ENCODE measurements at regions not wholly inside any gene's neighbourhood (a gene's known extent, or its start where the extent isn't known, plus 50 kb on each side); places are given as distances from the start of the nearest gene placed in this dataset.

- no peak for DNase-seq
These were observed 726.9 kb downstream of the TNS3 start for GRCh38 chr7:46854958-46855473.

DNA sequence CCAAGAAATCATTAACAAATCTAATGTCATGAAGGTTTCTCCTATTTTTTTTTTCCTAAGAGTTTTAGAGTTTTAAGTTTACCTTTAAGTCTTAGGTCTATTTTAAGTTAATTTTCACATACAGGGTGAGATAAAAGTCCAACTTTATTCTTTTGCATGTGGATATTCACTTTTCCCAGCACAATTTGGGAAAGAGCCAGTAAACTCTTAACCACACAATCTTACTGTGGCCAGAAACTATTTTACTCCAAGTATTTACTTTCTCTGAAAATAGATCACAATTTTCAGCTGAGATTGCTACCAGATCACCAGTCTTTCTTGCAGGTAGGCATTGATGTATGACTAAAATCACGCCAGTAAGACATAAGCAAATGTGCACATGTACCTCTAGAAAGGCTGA, 728.5 kb downstream of the TNS3 start:
- no peak for DNase-seq

DNA sequence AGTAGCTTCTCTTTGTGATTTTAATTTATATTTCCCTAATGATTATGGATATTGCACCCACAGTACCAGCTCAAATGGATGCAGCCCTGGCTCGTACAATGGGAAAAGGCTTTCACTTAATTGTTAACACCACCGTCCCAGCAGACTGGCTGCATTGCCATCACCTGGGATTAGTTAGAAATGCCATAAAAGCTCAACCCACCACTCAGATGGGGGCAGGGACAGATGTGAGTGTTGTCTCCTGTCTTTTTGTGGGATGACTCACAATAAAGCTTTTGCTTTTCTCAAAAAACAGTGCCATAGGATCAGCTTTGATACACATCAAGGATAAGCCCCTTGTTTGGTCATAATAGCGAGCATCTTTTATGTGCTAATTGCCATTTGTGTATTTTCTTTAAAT, 729.1 kb downstream of the TNS3 start:
- DNase-seq, result no peak

DNA sequence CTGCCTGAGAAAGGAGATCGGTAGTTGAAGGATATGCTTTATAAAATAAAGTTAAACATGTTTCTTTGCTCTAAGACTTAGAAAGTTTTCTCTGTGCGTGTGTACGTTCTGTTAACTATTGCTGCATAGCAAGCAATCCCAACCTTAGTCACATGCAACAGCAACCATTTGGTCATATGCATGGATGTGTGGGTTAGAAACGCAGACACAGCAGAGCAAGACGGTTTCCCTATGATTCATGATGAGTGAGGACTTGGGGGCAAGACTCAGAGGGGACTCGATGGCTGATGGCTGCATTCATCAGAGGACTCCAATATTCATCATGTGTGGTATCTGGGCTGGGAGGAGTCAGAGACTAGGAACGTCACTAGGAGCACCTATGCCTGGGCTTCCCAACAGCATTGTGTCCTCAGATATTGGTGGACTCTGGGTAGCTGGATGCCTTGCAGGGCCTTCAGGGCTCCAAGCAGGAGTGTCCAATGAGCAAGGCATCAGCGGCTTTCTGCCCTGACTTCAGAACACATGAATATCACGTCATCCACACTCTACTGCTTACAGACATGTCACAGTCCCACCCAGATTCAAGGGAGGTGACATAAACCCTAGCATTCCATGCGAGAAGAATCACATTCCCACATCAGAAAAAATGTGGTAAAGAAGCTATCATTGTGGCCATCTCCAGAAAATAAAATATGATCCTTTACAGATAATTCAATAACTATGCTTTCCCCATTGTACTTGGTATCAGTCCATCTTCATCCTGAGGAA, 731.2 kb downstream of the TNS3 start:
- no peak for DNase-seq

DNA sequence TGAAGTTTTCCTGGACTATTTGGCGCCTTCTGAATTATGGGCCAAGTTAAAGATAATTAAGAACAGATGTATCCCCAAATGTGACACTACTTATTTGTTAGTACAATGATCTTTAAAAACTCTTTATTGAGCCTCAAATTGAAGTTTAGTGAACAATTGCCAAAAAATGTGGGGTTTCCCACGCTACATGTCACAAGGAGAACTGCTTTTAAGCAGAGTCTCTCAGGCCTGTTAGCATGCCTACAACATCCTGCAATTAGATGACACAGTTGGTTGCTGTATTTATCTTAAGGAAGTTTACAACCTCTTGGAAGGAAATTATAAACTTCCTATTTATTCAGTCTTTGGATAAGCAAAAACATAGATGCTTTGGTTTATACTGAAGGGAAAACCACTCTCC, 733.0 kb downstream of the TNS3 start:
- no peak for DNase-seq

- no peak for DNase-seq
These were observed 733.6 kb downstream of the TNS3 start for GRCh38 chr7:46848311-46848710.

DNA sequence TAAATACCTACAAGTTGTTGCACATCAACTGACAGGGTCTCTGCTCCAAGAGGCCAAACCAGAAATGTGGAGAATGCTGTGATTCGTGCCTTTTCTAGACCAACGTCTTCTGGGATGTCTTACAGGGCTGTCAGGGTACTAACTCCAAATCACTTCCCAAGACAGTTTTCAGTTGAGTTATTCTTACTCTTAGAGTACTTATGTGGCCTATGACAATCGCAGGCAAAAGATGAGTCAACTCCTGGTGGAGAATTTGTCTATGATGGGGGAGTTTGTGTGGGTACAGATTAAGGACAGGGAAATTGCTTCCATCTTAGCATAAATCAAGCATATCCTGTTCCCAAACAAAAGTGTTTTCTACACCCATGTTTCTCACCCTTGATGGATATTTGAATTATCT, 734.8 kb downstream of the TNS3 start:
- no peak for DNase-seq

GRCh38 chr7:46844486-46844885, 737.4 kb downstream of the TNS3 start:
- DNase-seq, result no peak

DNA sequence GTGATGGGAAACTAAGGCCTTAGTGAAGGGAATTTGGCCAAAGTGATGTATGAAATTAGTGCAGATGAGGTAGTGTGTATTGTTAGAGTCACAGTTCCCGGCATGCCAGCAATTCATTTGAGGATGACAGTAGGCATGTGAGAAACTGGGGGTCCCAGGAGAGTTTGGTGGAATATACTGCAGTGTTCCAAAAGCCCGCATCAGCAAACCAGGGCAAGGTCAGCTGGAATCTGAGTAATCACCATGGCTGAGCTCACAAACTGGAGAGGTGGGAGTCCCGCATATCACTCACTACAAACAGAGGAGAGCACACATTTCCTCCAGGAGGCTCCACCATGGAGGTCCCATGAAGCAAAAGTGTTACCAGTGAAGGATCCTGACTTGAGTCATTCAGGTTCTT, 740.7 kb downstream of the TNS3 start:
- DNase-seq, result no peak

GRCh38 chr7:46839651-46840050, 742.3 kb downstream of the TNS3 start:
- no peak for DNase-seq

GRCh38 chr7:46838463-46838862, 743.4 kb downstream of the TNS3 start:
- no peak for DNase-seq

DNA sequence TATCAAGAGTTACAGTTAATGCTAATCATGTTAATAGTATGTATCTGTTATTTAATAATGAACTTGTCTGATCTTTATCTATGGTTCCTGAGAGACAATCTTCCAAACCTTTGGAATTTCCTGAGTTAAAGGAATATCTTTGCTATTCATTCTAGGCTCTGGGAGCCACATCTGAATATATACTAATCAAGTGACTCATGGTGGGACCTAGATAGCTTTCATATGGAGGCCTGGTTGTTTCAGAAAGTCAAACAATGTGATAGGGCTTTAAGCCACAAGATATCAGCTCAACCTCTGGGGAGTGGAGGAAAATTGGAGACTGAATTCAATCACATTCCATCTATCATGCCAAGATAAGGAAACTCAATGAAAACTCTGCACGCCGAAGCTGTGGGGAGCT, 746.4 kb downstream of the TNS3 start:
- DNase-seq, result no peak

DNA sequence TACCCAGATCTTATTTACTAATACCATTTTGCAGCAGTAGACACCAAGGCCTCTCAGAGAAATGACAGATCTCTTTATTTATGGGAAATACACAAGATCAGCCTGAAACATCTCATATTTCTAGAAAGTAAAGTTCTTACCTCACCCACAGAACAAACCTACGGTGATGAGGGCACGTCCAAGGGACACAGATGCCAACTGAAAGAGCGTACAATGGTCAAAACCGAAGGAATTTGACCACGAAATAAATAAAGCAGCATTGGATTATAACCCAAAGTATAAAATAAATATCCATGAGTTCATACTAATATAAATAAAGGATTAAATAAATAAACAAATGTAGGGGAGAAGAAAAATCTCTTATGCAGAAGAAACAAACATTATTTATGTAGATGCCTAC, 747.0 kb downstream of the TNS3 start:
- no peak for DNase-seq

GRCh38 chr7:46833197-46833596, 748.7 kb downstream of the TNS3 start:
- DNase-seq, result no peak

GRCh38 chr7:46832136-46832535, 749.8 kb downstream of the TNS3 start:
- DNase-seq, result no peak

GRCh38 chr7:46819819-46820218, 762.1 kb downstream of the TNS3 start:
- no peak for DNase-seq

- no peak for DNase-seq
These were observed 767.2 kb downstream of the TNS3 start for GRCh38 chr7:46814516-46815250.

DNA sequence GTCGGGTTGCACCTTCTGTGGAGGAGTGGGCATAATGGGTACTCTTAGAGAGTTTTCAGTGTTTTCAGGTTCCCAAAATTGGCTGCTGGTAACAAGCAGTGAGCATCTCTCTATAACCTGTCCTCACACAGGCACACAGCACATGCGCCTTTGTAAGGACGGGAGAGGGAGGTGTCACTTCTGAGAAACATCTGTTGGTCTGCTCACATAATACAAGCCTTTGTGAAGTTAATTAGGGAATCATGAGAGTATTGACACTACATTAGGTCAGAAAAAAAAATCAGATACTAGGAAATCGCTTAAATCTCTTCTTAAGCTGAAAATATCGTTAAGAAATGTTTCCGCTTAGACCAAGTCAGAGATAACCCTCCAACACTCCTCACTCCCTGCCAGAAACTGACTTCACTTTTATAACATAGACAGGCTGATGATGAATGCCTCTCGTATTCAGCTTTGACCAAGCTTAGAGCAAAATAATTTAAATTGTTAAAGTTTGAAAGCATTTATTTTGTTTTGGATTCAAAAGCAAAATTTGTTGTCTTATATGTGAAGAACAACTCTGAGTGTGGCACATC, 769.7 kb downstream of the TNS3 start:
- DNase-seq, result no peak

DNA sequence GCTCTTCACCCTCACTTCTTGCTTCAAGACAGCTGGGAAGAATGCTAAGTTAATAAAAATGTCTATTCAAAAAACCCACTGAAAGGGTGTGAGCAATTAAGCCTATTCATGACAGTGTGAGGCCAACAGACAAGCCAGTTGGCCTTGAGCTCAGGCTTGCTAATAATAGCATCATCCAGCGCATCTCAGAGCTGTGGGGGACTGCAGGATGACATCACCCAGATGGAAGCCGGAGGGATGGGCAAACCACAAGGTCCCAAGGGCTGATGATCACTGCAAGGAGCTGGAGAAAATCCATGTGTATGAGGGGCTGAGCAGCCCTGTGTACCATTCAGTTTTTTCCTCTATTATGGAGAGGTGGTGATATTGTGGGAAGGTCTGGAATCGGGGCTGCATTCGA, 770.4 kb downstream of the TNS3 start:
- DNase-seq, result no peak

DNA sequence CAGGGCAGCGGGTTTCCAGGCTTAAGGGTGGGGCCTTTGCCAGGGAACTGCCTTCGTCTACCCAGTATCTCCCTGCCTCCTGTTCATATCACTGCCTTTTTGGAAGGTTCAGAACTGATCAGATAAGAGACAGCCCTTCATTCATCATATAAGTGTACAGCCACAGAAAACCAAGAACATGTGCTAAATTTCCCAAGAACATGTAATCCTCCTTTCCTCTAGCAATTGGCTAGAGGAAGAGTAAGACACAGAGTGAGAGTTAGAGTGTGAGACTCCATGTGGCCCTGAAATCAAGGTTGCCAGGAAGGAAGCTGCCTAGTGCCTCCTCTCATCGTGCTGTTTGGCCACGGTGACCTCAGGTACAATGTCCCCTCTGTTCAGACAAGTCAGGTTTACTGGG, 770.9 kb downstream of the TNS3 start:
- DNase-seq, result no peak

DNA sequence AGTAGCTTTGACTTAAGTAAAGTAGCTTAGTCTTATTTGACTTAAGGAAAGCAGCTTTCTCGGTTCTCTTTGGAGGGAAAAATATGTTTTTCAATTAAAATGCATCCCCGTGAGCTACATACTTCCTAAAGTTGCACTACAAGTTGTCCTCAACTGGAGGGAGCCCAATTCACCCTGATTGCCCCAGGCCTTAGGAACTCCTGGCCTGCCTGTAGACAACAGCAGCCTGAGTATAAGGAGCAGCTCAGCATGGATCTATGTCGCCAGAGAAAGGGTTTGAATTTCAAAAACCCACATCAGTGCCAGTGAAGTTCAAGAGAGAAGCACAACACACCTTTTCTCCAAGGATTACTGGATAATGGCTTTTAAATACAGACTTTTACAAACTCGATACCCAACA, 772.0 kb downstream of the TNS3 start:
- no peak for DNase-seq

DNA sequence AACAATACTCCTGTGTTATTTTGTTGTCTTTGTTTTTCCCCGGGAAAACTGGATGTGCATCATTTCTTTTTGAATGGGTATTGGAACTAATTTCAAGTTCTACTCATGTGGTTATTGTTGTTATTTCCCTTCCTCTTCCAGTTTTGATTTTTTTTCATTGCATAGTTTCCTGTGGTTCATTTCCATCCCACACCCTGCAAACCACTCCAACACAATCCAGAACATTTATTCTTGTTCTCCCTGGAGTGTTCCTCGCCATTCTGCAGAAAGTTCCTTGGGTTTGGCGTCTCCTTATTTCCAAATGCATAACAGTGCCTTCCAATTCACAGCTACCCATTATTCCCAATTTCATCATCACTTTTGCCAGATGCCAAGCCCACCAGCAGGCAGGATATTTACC, 775.1 kb downstream of the TNS3 start:
- no peak for DNase-seq

DNA sequence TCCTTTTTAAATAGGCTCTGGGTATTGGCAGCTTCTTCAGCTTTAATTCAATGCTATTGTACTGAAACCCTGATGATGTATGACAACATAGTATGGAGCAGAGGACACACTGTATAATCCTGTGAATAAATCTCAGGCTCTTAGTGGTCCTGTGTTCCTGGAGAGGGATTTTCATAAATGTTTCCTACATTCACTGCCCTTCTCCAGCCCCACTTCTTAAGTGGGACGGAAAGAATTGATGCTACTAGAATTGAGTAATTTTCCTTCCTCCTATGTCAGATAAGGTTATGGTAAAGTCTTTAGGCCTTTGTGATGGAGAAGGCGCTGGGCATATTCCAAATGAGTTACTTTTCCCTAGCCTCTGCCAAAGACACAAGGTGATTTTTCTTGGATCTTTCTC, 779.4 kb downstream of the TNS3 start:
- DNase-seq, result no peak

GRCh38 chr7:46791188-46791587, 790.7 kb downstream of the TNS3 start:
- no peak for DNase-seq
